GM19043 (cell line): ENCODE measurements at regions not wholly inside any gene's neighbourhood (a gene's known extent, or its start where the extent isn't known, plus 50 kb on each side); places are given as distances from the start of the nearest gene placed in this dataset.
"Not testable (repeated sequence)": the region's sequence is repeated elsewhere in the genome, so short reads cannot be mapped to it uniquely, and the experiment has no call there.

ENCODE experiments used
- ATAC-seq: cut with Tn5 transposase; IDR thresholded peaks from one replicate; pipeline ENCODE4 v1.9.1; 2021; ENCODE audit warnings: low read depth; ENCODE audit not compliant: unreplicated experiment

DNA sequence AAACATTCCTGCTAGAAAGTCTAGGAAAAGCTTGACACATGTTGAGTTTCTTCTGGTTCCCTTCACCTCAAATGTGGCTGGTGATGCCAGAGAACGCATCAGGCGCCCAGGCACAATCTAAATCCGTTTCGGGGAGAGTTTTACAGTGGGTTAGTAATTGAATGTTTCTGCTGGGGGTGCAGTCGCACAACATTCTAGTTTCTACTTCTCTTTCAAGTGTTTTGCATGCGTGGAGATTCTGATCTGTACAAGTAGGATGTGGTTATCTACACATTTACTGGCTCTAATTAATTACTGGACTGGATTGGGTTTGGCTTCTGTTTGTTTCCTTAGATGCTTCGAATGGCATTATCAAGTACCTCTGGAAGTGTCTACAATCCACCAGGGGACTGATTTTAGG, 173.8 kb downstream of the TMEM26 start:
- ATAC-seq, result peak; percentile 93

DNA sequence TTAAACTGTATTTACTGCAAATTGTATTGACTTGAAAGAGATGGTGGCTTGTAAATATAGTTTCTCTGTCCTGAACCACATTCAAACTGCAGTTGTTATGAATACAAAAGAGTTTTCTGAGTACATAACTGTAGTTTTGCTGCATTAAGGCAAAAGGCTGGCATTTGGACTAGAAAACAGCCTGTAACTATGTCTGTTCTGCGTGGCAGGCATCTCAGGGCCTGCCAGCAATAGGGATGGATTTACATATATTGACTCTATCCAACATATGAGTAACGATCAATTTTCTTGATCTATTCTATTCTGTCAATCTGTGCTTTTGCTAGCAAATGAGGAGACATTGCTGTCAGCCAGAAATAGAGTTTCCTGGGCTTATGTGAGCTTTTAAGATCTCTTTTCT, 174.6 kb downstream of the TMEM26 start:
- no peak for ATAC-seq

DNA sequence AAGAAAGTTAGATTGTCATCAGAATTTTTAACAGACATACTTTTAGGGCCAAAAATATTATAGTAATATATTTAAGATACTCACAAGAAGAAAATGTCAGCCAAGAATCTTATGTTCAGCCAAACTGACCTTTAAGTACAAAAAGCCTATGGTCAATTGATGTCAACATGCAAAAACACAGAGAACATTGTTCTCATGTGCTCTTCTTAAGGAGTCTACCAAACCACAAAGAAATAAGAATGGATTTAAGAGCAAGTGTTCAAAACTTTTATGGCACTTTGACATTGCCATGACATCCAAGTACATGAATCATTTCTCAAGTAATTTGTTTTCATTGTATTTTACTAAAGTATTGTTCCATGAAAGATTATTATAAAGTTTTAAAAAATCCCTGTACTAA, 180.4 kb downstream of the TMEM26 start:
- no peak for ATAC-seq

DNA sequence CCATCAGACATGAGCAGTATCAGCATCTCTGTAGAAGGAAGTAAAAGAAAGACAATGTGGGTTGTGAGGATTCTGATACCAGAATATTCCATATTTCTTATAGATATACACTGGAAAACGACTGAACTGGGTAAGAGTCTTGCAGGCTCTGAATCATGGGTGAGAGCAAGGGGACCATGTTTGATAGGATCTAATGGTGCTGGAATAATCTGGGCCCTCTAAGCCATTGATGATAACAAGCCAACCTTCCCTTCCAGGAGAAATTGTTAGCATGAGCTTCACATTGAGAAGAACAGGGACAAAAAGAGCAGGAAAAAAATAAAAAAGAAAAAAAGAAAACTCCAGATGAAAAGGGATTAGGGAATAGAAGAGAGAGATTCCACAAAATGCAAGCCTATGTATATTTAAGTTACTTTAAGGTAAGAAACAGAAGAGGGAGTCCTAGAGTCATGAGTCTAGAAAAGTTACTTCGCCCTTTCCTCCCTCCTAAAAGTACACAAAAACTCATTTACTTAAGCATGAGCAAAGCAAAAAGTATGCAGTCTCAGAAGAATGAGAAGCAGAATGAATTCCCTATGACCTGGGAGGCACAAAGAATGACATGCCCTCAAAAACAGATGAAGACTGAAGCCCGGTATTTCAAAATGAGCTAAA, 181.9 kb downstream of the TMEM26 start:
- ATAC-seq, result no peak

DNA sequence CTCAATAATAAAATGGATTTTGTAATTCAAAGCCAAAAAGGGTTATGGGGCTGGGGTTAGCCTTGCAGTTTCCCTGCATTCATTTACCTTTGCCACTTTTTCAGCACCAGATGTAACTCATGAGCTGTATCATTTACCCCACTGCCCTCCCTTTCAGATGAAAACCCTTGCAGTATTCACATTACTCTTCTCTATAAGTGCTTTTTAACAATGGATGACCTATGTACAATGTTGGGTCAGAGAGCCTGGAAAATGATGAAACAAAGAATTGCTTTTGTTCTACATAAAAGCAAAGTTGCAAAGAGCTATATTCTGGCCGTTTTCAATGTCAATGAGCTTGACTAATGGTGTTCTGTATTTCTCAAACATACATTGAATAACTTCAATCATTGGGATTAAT, 189.7 kb downstream of the TMEM26 start:
- ATAC-seq, result no peak

DNA sequence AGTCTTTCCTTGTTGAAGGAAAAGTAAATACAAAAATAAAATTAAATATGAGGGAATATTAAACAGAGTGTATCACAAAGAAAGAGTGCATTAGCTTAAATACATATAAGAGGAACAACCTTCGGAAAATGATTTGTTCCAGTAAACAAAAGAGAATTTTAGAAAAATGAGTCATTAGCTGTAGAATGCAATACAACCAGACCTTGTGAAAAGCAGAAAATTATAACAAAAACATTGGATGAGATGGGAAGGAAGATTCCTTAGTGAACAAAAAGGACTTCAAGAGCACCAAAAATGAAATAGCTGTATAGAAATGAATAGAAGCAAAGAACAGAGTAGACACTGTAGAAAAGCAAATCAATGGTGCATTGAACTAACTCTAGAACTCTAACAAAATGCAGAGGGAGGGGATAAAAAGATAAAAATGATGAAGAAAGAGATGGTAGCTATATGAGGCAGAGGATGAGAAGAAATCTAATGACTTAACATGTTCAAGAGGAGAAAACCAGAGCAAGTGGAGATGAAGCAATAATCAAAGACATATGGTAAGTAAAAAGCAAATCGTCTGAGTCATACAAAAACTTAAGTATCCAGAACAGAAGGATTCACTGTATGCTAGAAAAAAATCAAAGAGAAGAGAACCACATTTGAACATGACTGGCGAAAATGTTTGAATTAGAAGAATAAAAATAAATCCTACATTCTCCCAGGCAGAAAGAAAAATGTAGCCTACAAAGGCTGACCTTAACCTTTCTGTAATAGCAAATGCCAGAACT, 190.5 kb downstream of the TMEM26 start:
- no peak for ATAC-seq

DNA sequence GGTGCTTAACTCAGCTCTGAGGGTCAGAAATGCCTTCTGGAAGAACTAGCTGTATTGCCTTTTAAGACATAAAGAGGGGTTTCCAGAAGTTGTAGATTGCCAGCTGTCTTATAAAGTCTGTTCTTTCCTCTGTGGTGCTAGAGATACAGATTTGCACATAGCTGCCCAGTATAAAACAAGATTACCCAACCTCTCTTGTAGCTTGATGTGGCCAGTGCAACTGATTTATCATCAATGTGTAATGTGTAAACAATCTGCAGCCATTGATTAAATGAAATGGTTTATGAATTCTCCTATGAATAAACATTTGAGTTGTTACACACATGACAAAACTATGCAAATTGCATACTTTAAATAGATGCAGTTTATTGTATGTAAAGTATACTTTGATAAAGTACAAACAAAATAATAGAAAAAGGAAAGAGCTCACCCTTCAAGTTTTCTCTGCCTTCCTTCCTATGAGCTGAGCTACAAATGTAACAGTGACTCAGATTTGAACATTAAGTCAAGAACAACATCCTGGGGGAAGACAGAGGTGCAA, 195.2 kb downstream of the TMEM26 start:
- no peak for ATAC-seq

DNA sequence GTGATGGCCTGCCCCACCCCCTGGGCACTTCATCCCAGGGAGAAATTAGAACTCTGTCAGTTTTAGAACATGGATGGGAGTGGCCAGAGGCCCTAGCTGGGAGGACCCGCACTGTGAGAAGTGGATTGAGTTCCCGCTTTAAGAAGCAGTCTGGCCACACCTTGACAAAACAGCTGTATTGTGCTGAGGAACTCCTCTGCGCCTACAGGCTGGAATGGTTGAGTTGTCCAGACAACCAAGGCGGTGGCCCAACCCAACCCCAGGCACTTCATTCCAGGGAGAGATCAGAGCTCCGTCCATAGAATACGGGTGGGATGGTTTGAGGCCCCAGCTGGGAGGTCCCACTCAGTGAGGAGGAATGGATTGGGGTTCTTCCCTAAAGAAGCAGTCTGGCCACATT, 196.0 kb downstream of the TMEM26 start:
- ATAC-seq, result no peak

DNA sequence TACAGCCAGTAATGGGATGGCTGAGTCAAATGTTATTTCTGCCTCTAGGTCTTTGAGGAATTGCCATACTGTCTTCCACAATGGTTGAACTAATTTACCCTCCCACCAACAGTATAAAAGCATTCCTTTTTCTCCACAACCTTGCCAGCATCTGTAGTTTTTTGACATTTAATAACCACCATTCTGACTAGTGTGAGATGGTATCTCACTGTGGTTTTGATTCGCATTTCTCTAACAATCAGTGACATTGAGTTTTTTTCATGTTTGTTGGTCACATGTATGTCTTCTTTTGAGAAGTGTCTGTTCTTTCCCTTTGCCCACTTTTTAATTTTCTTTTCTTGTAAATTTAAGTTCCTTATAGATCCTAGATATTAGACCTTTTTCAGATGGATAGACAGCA, 200.9 kb downstream of the TMEM26 start:
- not testable (repeated sequence) for ATAC-seq

DNA sequence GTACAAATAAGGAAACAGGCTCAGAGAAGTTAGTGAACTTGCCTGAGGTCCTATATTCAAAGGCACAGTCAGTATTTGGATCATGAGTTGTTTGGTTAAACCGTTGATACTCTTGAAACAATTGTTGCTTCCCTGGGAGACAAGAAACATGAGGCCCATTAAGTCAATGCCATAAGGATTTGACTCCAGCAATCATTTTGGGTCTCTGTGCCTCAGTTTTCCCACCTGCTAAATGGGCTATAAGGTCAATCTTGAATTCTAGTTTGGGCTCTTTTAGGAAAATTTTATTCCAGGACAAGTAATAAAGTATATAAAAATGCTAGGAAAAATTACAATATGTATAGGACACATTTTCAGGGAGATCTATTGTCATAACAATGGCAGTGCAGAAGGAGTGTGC, 202.1 kb downstream of the TMEM26 start:
- no peak for ATAC-seq

DNA sequence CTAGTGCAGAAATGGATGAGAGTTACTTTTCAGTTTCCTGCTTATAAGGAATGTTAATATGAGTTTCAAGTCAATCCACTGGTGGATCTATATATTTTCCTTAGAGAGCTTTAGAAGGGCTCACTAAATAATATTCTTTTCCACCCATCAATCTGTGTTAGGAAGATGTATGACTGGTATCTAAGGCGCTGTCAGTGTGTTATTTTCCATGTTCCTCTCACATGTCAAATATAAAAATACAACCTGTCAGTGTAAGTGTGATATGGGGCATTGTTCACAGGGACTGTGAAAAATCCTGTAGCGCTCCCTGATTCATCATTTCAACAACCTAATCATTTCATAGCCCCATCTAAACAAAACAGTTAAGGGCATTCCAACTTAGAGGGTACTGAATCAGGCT, 203.1 kb downstream of the TMEM26 start:
- ATAC-seq, result no peak

DNA sequence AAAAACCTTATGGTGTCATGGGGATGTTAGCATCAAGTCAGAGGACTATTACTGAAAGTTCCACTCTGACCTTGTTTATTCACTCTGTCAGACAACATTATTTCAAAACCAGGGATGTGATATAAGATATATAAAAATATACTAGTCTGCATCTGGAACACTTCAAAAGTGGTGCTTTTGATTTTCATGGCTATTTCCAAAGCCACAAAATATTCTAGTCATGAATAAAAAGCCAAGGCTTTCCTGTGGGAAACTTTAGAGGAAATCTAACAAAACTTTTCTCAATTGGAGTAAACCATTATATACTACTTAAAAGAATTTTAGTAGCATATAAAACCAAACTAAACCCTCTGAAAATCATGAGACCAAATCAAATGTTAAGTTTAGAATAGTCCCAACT, 205.2 kb downstream of the TMEM26 start:
- no peak for ATAC-seq

DNA sequence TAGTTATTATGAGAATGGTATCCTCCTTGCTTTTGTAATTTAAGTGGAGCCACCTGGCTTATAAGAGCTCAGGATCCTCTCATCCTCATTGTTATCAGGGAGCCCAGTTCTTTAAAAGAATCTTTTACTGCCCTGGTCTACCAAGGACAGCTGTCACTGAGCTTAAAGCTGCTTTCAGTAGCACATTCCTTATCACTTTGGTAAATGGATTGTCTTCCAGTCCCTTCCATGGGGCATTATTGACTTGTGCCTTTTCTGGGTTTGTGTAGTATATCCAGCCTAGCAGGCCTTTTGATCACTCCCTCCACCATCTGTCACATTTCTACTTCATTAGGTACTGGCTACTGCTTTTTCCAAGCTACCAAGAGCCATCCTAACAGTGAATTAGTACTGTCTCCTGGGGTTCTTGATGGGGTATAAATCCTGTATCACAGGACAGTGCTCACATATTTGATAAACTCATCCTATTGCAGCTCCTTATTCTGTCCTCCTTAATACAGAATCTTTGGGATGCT, 208.9 kb downstream of the TMEM26 start:
- no peak for ATAC-seq

DNA sequence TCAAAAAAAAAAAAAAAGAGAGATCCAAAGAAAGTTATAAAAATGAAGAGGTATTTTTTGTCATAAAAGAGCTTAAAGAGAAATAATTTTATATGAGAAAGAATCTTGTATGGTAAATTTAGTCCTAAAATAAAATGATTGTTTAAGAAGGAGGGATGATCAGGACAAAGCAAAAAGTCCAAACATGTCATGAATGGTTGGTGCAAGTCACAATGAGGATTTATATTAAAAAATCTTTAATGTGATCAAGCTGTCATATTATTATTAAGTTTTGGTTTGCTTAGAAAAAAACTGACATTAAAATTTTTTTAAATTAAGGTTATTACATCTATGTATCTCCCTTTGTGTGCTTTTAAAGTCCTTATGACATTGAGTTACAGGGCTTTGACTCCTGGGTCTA, 220.4 kb downstream of the TMEM26 start:
- ATAC-seq, result no peak

DNA sequence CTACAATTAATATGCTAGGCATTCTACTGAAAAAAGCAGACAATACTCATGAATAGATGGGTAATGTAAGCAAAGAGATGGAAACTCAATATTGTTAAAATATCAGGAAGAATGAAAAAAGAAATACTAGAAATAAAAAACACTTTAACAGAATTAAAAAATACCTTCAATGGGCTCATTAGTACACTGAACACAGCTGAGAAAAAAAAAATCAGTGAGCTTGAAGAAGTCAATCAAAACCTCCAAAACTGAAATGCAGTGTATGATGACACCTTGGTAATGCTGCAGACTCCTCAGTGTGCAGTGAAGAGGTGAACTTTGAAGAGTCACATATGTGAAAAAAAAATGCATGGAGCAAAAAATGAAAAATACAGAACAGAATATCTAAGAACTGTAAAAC, 227.2 kb downstream of the TMEM26 start:
- ATAC-seq, result no peak

DNA sequence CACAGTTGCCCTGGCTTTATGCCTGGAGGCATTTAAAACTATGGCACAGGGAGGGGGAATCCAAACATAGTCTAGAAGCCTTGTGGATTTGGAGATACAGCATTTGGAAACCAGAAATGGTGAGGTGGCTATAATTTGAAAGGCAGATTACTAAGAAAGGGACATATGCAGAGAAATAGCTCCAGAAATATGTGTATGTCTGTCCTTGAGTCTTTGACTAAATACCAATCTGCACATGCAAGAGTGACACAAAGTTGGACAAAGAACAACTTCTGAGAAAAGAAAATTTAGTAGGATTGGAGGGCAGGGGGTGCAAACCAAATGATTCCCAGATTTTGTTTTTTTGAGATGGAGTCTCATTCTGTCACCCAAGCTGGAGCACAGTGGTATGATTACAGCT, 229.6 kb downstream of the TMEM26 start:
- no peak for ATAC-seq

DNA sequence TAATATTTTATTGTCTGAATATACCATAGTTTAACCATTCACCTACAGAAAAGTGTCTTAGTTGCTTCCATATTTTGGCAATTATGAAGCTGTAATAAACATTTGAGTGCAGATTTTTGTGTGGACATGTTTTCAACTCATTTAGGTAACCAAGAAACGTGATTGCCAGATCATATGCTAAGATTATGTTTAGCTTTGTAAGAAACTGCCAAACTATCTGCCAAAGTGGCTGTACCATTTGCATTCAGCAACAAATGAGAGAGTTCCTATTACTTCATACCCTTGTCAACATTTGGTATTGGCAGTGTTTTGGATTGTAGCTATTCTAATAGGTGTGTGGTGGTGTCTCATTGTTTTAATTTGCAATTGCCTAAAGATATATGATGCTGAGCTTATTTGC, 233.5 kb downstream of the TMEM26 start:
- no peak for ATAC-seq

DNA sequence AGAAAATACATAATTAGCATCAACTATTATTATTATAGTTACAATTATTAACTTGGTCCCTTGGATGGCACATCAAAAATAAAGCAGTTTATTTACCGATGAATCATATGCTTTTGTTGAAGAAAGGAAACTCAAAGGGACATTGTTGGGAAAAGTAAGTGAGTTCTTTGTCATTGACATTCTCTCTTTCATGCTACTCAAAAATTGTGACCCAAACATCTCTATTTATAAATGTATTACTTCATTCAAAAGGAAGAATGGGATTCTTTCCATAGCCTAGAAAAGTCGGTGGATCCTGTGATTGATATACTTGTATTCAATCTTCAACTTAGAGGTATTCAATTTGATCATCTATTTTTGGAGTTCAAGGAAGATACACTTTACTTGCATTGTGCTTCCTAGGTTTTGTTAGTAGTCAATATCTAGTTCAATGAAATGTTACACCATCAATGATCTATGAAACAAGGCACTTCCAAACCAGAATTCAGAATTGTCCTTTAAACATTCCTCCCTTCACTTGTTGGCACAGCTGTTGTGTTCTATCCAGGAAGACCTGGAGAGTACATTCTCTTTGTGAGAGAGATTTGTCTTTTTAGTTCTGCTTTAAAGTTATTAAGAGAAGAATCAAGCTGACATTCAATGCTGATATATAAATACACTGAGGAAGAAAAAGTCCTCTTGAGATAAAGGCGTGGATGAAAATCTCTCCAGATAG, 235.2 kb downstream of the TMEM26 start:
- ATAC-seq, result no peak

DNA sequence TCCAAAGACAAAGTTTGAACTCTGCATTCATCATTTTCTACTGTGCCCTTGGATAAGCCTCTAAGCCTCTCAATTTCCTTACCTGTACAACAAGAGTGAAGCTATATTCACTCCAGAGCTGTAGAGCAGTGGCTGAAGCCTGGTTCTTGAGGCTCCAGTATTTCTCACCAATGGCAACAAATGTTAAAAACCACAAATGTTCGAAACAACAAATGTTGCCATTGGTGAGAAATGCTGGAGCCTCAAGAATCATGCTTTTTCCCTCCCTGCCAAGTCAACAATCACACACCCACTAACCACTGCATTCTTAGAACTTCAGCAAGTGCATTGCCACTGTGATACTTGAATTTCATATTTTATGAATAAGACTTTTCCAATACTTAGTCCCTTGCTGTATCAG, 237.9 kb downstream of the TMEM26 start:
- ATAC-seq, result no peak

DNA sequence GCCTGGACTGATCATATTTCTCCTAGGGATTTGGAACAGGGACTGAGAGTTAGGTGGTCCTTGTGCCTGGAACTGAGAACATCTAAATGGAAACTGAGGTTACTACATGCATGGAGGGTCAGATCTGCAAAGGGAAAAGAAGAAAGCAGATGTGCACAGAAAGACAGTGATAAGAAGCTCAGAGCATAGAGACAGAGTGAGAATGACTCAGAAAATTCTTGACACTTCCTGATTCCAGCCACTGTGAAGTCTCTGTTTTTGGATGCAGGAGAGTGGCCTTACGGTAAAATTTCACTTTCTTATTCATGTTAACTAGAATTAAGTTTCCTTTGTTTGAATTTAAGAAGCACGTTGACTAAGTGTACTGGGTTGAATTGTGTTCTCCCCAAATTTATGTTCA, 241.7 kb downstream of the TMEM26 start:
- ATAC-seq, result no peak

DNA sequence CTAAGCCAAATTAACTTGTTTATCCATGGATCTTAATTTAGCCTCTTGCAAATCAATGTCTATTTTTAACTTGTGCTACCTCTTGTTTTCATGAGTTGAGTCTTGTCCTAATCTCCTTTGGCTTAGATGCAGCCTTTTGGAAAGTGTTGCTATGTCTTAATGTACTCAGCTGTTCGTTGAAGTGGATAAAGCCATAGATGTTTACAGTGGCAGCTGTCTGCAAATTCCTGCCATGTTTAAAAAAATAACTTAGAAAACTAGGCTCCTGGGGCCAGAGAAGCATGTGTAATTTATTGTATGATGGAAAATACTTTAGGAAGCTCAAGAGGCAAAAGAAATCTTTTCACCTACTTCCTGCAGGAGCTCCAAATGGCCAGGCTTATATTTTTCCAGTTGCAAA, 253.1 kb upstream of the RHOBTB1 start:
- no peak for ATAC-seq
